HG03457 (cell line): ENCODE measurements at regions not wholly inside any gene's neighbourhood (a gene's known extent, or its start where the extent isn't known, plus 50 kb on each side); places are given as distances from the start of the nearest gene placed in this dataset.

Experiments
- ATAC-seq: cut with Tn5 transposase; IDR thresholded peaks from one replicate; pipeline ENCODE4 v1.9.1; 2021; ENCODE audit warnings: moderate number of reproducible peaks; ENCODE audit not compliant: unreplicated experiment

DNA sequence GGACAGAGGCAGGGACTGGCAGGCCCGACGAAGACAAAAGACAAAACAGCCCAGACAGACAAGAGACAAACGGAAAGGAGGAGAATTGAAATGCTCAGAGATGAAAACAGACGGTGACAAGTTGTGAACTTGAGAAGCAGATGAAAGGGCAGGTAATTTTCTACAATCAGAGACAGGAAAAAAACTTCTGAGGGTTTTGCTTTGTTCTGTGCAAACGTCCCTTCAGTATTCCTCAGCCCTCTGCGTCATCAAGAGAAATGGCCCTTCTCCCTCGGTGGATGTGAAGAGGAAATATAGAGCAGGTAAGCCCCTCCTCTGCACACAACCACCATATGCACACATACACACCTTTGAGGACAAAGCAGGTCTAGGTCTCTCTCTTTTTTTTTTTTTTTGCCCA lies 206.6 kb downstream of the UACA start:
- no peak for ATAC-seq

DNA sequence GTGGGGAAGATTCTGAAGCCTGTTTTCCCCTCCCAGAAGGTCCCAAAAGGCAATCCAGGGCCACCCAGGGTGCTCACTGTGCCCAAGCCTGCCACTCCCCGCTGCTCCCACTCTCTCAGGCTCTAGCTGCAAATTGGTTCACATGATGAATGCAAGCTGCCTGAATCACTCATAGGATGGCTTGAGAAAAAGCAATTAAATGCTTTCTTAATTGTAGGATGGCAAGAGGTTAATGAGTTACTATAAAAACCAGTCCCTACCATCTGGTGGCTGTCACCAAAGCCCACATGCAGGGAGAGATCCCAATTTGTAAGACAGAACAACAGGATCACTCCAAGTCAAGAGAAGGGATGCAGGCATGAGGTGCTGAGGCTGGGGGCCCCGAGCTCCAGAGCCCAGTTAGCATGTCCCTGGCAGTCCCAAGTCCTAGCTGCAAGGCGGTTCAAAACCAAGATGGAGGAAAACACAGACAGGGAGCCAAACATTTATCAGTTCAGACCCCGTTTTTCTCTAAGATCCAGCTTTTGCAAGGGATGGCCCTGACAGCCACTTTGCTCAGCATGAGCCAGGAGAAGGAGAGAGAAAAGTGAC lies 207.1 kb downstream of the UACA start:
- ATAC-seq = no peak

DNA sequence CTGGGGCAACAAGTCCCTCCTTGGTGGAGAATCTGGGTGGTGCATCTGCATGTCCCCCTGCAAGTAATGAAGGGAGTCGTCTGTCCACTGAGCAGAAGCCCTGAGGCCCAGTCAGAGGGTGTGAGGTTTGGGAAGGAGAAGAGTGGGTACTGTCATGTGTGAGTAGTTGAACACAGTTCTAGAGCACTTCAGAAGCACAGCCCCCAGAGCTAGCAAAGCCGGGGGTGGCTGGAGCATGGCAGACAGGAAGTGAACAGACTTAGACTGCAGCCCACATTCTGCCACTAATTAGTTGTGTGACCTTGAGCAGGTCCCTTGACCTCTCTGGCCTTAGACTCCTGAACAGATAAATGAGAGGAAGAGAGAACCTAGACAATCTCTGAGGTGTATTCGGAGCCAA lies 207.6 kb downstream of the UACA start:
- ATAC-seq = no peak

DNA sequence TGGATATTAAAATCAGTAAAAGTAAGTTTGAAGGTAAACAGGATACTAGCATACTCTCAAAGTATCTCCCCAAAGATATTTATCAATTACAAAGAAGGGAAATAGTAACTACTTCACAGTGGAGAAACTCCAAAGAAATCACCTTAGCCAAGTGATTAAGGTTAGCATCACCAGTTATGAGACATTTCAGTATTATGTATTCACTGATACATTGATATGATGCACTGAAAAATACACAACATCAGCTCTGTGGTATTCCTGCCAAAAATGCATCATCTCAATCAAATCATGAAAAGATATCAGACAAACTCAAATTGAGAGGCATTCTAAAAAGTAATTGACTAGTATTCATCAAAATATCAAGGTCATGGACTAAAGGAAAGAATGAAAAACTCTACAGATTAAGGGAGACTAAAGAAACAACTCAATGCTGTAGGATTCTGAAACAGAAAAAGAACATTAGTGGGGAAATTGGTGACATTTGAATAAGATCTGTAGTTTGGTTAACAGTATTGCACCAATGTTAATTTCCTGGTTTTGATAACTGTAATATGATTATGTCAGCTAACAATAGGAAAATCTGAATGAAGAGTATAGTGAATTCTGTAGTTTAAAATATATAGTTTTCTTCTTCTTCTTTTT lies 215.4 kb downstream of the UACA start:
- ATAC-seq = no peak

DNA sequence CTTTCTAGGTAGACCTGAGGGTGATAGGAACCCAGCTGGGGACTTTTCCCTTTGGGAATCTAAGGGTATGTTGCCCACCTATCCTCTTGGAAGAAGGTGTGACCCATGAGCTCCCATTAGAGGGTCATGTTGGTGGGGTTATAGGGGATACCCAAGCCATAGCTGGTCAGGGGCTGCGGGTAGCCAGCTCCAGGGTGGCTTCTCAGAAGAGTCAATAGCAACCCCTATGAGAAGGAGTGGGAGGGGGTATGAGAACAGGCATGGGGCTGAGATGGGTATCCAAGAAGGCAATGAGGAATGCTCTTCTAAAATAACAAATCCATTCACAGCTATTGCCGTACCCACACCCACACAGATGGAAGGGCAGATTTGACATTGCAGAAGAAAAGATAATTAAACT lies 217.8 kb downstream of the UACA start:
- no peak for ATAC-seq

DNA sequence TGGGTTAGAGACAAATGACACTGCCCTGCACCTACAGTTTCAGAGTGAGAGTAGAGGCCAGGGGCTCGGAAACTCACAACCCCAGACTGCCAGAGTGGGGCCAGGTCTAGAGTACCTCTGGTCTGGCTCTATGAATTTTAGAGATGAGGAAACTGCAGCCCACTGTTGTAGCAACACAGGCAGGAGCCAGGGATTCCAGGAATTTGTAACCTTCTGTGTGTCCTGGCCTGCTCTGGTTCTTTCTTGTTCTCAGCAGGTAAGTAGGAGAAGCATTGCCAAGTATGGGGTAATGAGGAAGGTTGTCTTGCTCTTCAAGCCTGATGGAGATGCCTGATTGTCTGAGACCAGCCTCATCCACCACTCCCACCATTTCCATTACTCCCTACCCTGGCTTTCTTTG lies 221.8 kb downstream of the UACA start:
- no peak for ATAC-seq

DNA sequence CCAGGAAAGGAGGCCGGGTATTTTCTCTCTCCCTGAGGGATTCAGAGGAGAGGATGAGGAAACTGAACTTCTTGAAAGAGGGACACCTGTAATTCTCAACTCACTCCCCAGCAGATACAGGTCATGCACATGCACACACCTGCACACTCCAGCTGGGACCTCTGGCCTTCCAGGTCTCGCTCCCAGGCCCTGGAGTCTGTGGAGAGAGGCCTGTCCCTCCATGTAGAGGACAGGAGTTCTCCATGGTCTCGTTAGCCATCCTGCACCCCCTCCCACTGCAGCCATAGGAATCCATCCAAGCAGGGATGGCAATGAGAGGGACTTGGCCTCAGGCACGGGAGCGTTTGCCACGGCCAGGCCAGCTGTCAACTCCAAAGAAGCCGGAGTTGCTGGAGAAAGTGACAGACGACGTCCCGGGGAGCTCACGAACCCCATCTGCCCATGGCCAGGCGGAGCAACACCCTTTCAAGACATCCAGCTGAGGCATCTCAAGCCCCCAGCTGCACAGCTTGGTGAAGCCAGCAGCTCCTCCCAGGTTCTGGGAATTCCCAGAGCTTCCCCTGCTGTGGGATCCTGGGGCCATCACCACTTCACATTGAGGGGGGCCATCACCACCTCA lies 223.3 kb downstream of the UACA start:
- ATAC-seq = no peak

DNA sequence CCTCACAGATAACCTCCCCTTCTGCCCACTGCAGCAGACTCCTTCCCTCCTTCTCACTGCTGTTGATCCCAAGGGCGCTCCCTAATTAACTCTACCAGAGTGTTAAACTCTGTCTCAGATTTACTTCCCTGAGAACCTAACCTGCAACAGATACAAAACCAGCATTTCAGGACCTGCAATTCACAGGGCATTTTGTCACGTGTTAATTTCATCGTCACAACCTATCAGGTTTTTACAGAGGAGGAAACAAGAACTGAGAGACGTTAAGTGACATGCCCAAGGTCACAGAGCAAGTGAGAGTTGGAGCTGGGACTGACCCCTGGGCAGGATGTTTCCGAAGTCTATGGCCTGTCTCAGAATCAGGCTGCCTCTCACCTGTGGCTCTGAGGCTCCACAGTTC lies 223.9 kb downstream of the UACA start:
- ATAC-seq = no peak

DNA sequence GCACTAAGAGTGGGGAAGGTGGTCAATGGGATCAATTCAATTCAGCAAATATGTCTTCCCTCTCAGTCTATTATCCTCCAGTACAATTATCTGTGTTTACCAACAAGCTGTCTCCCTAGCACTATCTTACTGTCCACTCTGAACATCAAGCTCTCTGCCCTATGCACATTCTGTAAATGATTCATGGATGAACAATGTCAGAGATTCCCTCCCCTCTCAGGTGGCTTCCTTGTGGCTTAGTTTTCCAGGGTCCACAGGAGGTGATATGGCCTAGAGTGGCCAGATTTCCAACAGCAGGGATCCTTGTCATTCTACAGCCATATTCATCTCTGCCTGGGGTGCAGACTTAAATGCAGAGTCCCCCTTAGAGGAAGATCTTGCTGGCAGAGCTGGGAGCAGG lies 225.1 kb downstream of the UACA start:
- ATAC-seq = no peak

DNA sequence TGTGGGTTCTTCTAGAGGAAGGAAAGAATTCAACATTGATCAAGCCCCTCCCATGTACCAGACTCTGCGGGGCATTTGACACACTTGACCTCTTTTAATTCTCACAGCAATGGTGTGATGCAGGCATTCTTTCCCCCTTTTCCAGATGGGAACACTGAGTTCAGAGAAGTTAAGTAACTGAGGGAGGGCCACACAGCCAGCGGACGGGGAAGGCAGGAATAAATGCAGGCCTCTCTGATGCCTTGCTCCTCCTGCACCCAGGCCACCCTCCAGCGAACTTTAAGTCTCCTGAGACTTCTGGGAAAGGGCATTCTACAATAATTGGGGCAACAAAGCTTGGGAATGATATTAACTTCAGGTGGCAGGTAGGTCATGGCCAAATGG lies 227.4 kb downstream of the UACA start:
- no peak for ATAC-seq

DNA sequence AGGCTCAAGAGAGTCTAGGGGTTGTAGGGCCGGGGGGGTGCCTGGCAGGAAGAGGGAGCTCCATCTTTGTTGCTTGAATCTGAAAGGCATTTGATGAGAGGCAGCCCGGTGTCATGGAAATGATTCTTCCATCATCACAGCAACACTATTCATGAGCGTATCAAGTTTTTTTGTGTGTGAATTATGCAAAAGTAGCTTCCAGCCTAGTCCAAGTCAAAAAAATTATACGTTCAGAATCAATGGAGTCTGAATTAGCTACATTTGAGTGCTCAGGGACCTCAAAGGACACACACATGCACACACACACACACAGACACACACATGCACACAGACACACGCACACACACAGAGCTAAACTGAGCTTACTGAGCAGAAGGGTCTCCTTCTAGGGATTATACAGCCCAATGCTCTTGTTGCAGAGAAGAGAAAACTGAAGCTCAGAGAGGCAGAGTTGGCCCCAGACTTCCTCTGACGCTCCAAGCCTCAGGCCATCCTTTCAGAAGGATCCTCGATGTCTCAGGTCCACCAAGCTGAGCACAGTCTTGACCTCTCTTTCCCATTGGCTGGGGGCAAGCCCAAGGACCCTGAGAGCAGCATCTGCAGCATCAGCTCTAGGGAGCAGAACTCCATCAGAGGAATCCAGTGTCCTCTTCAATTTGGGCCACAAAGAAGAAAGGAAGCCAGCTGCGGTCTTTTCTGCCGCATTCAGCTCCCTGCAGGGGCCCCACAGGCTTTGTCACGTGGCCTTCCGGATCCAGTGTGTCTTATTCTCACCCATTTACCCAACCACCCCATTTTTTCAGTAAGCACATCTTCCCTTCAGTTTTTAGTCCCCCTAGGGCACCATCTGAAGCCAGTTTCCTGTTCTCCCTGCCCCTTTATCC lies 228.0 kb downstream of the UACA start:
- no peak for ATAC-seq

DNA sequence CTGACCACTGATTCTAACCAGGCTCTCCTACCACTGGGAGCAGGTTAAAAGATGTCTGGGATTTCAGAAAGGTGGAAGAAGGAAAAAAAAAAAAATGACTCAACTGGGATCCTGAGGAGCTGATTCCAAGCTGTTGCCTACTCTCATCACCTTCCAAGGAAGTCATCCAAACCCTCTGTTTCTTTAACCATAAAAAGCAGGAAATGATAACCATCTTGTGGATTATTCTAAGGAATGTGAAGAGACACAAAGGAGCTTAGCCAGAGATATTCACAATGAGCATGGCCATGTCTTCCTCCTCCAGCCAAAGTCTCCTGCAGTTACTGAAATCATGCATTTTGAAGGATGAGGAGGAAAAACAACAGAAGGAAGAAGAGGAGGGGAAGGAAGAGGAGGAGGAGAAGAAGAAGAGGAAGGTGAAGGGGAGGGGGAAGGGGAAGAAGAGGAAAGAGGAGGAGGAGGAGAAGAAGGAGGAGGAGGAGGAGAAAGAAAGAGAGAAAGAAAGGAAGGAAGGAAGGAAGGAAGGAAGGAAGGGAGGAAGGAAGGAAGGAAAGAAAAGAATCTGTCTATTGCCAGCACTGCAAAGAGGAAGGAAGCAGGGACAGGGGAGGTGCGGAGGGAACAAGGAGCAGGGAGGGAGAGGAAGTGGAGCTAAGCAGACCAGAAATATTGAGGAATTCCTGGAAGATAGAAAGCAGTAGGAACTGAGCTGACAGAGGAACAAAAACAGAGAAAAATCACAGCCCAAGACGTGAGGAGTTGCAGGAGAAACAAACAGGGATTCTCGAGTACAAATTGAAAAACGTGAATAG lies 229.2 kb downstream of the UACA start:
- ATAC-seq = no peak

DNA sequence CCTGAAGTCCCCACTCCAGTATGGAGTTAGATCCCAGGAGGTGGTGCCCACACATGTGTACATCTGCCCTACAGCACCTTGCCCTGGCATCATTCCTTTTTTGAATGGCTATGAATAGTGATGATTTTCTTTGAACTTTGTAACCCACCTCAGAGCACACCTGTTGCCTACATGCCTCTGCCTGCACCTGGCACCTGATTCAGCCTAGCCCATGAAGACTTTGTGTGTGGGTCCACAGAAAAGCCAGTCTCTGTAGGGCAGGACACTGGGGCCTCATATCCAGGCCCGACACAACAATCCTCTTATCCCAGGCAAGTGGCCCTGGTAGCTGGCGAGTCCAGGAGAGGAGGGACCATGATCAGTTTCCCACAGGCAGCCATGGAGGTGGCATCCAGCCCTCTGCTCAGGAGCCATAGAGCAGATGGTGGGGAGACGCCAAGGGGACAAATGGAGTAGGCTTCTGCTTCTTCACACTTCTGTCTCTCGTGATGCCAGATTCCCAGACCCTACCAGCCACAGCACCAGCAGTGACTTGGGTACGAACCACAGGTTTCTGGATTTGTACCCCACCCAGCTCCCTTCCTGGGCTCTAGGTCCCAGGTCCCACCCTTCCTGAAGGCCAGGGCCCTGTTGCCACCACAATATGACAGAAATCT lies 230.7 kb downstream of the UACA start:
- no peak for ATAC-seq

DNA sequence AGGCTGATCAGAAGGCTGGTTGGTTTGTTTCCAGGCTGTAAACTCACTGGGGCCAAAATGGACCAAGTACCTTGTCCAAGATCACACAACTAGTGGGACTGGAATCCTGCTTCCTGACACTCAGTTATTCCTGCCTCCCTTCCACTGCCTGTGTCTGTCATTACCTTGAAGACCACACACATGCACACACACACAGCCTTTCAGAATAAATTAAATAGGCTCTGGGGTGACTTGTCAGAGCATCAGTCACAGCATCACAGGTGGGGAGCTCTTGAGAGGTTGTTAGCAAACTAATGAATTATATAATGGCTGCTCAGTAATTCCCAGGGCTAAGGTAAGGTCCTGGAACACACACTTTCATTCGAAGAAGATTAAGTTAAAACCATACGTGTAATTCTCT lies 231.8 kb downstream of the UACA start:
- ATAC-seq = no peak

DNA sequence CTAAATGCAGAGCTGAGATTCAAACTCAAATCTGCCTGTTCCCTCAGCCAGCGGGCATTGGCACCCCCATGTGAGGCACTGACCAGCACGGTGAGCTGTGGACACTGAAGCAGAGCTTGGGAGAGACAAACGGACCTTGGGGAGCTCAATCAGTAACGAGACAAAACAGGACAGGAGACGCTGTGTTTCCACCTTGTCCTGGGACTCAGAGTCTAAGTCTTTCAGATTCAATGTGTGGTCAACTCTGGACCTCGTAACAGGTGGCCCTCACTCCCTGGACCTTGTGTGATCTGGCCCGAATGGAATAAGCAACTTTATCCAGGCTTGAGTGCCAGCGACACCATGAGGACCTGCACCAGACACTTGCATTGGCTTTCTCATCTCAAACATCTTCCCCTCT lies 232.5 kb downstream of the UACA start:
- no peak for ATAC-seq

DNA sequence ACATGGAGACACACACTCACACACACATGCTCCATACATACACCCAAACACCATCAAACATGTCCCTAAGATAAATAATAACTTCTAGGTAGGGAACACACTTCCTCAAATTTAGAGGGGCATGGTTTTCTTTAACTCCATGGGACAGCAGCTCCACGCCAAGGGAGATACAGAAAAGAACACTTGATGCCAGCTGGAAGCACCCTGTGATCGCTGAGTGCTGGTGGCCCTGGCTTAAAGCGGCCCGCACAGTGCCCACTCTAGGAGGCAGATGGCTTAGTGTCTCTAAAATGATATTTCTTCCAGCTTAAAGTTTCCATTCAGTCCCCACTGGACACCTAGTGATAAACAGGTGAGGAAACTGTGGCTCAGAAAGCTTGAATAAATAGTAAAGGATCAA lies 232.9 kb downstream of the UACA start:
- ATAC-seq = no peak

DNA sequence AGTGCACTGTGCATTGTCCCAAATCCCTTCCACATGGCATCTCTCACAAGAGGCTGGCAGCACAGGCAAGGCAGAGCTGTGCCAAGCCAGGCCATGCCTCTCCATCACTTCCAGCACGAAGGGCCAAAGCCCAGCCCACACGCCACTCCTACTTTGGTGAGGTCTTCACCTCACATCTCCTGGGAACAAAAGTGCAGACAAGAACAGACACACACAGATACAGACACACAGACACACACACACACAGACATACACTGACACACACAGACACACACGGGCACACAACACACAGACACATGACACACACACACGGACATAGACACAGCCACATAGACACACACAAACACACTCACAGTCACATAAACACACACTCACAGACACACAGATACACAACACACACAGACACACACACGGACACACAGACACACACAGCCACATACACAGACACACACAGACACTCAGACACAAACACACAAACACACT lies 233.3 kb downstream of the UACA start:
- ATAC-seq = no peak

DNA sequence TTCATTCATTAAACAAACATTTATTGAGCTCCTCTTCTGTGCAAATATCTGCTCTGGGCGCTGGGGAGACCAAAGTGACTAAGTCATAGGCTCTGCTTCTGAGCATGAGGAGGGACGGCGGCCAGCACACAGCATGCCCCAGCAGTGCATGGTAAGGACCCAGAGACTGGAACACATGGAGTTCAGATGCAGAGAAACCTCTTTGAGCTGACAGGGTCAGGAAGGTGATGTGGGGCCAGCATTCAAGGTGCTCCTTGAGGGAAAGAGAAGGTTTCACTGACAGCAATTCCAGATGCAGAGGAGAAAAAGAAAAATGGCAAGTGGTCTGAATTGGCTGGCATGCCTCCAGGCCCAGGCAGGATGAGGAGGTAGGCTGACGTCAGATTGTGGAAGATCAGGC lies 234.5 kb downstream of the UACA start:
- ATAC-seq = no peak

DNA sequence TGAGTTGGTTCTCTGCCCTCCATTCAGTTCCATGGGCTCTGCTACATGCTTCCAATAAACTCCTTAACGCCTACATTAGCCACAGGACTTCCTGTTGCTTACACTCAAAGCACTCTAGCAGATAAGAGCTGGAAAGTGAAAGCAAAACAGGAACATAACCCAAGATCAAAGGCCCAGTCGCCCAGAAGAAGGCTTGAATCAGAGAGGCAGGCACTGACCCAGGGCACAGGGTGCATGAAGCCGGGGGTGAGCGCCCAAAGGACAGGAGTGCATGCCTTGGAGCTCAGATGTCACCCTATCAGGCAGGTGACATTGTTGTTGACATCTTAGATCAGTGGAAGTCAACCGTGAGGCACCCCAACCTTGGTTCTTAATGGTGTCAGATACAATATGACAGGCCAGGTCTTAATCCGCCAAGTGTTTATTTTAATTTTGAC lies 235.1 kb downstream of the UACA start:
- no peak for ATAC-seq

DNA sequence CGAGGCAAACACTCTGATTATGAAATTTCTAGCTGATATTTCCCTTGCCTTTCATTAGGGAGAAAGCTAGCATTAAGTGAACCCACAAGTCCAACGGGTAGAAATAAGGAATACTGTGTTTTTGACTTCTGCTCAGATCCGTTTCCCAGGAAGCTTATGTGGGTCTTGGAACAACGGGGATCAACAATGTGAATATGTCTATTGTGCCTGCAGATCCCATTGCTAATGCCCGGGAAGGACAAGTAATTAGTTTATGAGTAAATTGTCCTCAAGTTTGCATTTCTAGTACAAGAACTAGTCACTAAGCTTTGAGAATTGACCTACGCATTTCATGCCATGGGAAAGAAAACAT lies 236.4 kb downstream of the UACA start:
- no peak for ATAC-seq
